ENCODE measurements at regions not wholly inside any gene's neighbourhood (a gene's known extent, or its start where the extent isn't known, plus 50 kb on each side); places are given as distances from the start of the nearest gene placed in this dataset.

- TF ChIP-seq CTCF (IDR thresholded peaks at IDR 0.05) (no peak), ZFX (IDR thresholded peaks at IDR 0.05; ENCODE audit: borderline replicate concordance) (no peak)
Observed at GRCh38 chr2:778731-779350, 101.6 kb upstream of the TMEM18 start.

Measured in 22Rv1 (cell line).